22Rv1 (cell line): ENCODE measurements at regions not wholly inside any gene's neighbourhood (a gene's known extent, or its start where the extent isn't known, plus 50 kb on each side); places are given as distances from the start of the nearest gene placed in this dataset.

Experiments
- CTCF ChIP-seq: fragments of 450-650 bp; IDR thresholded peaks from 2 replicates; pipeline ENCODE4 v1.5.1; 2017; ENCODE audit warnings: mild to moderate bottlenecking
- ZFX ChIP-seq: fragments of 450-650 bp; IDR thresholded peaks from 2 replicates; pipeline ENCODE4 v1.6.1; 2017; ENCODE audit warnings: antibody characterized with exemption, borderline replicate concordance

GRCh38 chr14:54306806-54307205, 90.0 kb upstream of the CDKN3 start:
- TF ChIP-seq CTCF (no peak), ZFX (no peak)
